ENCODE measurements at regions not wholly inside any gene's neighbourhood (a gene's known extent, or its start where the extent isn't known, plus 50 kb on each side); places are given as distances from the start of the nearest gene placed in this dataset.

GRCh38 chr13:62331384-62331783 is 915.7 kb upstream of the PCDH20 start:
- TF ChIP-seq SP1 (CRISPR knock-in tag; conservative IDR thresholded peaks at IDR 0.05) (no peak), CTCF (IDR thresholded peaks at IDR 0.05) (no peak), SMAD3 (CRISPR knock-in tag; IDR thresholded peaks at IDR 0.05; ENCODE audit: borderline replicate concordance) (no peak), ATF2 (CRISPR knock-in tag; IDR thresholded peaks at IDR 0.05; ENCODE audit: borderline replicate concordance, low read depth) (no peak), MAX (CRISPR knock-in tag; IDR thresholded peaks at IDR 0.05) (no peak), ZNF263 (CRISPR knock-in tag; IDR thresholded peaks at IDR 0.05; ENCODE audit: low read depth) (no peak), ZMAT4 (CRISPR knock-in tag; IDR thresholded peaks at IDR 0.05) (no peak), USF1 (CRISPR knock-in tag; IDR thresholded peaks at IDR 0.05) (no peak), ZNF317 (CRISPR knock-in tag; IDR thresholded peaks at IDR 0.05; ENCODE audit: borderline replicate concordance, low read depth) (no peak), KAT7 (CRISPR knock-in tag; IDR thresholded peaks at IDR 0.05; ENCODE audit: borderline replicate concordance) (no peak), ZBTB21 (CRISPR knock-in tag; IDR thresholded peaks at IDR 0.05; ENCODE audit: borderline replicate concordance) (no peak), ATF6 (CRISPR knock-in tag; IDR thresholded peaks at IDR 0.05) (no peak)
